Erythroblast (primary cell): ENCODE measurements at regions not wholly inside any gene's neighbourhood (a gene's known extent, or its start where the extent isn't known, plus 50 kb on each side); places are given as distances from the start of the nearest gene placed in this dataset.

Source experiments
- GATA1 ChIP-seq: IDR thresholded peaks from 2 replicates; pipeline ENCODE4 v1.6.1; 2011; ENCODE audit warnings: low read depth, mild to moderate bottlenecking, control low read depth, low read length, moderate library complexity
- POLR2A ChIP-seq: IDR thresholded peaks from 2 replicates; pipeline ENCODE4 v1.6.1; 2011; ENCODE audit warnings: mild to moderate bottlenecking, low read length

- TF ChIP-seq POLR2A (no peak), GATA1 (no peak)
These were observed 445.3 kb downstream of the OTOL1 start for GRCh38 chr3:161941891-161942290.
